Liver (tissue), 3 donors: ENCODE measurements at regions not wholly inside any gene's neighbourhood (a gene's known extent, or its start where the extent isn't known, plus 50 kb on each side); places are given as distances from the start of the nearest gene placed in this dataset.

ENCODE experiments used
- FOXA1 ChIP-seq: IDR thresholded peaks from 2 replicates; pipeline ENCODE4 v1.6.1; 2016; ENCODE audit warnings: antibody characterized with exemption
- HNF4A ChIP-seq, 2 donors: conservative IDR thresholded peaks; 2 replicates each; pipeline ENCODE4 v1.6.1; 2016; ENCODE audit warnings: antibody characterized with exemption in 2 of 2, mild to moderate bottlenecking in 2 of 2
- RAD21 ChIP-seq, 2 donors: IDR thresholded peaks; 2 replicates each; pipeline ENCODE4 v1.6.1; 2016; ENCODE audit warnings: antibody characterized with exemption in 2 of 2, mild to moderate bottlenecking in 2 of 2
- TF ChIP-seq, protein P1 (sequence below): fragments of 150-350 bp; IDR thresholded peaks from 2 replicates; pipeline ENCODE4 v1.5.1; 2017; ENCODE audit warnings: improper control_type of control experiment, low read depth, low read length; ENCODE audit not compliant: missing input control
- TF ChIP-seq, protein P2 (sequence below): IDR thresholded peaks from 2 replicates; pipeline ENCODE4 v1.6.1; 2016; ENCODE audit warnings: antibody characterized with exemption
- TF ChIP-seq, protein P3 (sequence below): IDR thresholded peaks from 2 replicates; pipeline ENCODE4 v1.6.1; 2016; ENCODE audit warnings: antibody characterized with exemption, mild to moderate bottlenecking
- TF ChIP-seq, protein P4 (sequence below): IDR thresholded peaks from 2 replicates; pipeline ENCODE4 v1.6.1; 2016; ENCODE audit warnings: antibody characterized with exemption
- donor health status: healthy.
- donor health status: healthy.

DNA sequence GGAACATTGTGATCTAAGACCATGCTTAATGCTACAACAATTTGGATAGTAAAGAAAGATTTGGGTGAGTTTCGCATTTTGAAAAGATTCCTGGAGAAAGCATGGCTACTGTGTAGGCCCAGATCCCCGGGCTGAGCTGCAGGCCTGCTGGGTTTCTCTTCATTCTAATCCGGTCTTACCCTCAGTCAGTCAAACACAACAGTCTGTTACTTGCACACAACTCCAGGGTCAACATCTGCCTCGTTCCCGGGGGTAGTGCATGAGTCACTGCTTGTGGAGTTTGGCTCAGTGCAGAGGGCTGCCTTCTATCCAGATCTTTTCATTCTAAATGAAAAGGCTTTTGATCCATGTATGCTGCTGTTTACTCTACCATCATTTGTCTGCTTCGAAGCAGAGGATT, 60.4 kb upstream of the SEL1L start:
- TF ChIP-seq, protein P1, sequence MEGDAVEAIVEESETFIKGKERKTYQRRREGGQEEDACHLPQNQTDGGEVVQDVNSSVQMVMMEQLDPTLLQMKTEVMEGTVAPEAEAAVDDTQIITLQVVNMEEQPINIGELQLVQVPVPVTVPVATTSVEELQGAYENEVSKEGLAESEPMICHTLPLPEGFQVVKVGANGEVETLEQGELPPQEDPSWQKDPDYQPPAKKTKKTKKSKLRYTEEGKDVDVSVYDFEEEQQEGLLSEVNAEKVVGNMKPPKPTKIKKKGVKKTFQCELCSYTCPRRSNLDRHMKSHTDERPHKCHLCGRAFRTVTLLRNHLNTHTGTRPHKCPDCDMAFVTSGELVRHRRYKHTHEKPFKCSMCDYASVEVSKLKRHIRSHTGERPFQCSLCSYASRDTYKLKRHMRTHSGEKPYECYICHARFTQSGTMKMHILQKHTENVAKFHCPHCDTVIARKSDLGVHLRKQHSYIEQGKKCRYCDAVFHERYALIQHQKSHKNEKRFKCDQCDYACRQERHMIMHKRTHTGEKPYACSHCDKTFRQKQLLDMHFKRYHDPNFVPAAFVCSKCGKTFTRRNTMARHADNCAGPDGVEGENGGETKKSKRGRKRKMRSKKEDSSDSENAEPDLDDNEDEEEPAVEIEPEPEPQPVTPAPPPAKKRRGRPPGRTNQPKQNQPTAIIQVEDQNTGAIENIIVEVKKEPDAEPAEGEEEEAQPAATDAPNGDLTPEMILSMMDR, result no peak
- TF ChIP-seq RAD21 (IDR thresholded peaks at IDR 0.05) (no peak), FOXA1 (no peak), HNF4A (conservative IDR thresholded peaks at IDR 0.05) (no peak)
- TF ChIP-seq, protein P2, sequence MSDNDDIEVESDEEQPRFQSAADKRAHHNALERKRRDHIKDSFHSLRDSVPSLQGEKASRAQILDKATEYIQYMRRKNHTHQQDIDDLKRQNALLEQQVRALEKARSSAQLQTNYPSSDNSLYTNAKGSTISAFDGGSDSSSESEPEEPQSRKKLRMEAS, result no peak
- TF ChIP-seq, protein P3, sequence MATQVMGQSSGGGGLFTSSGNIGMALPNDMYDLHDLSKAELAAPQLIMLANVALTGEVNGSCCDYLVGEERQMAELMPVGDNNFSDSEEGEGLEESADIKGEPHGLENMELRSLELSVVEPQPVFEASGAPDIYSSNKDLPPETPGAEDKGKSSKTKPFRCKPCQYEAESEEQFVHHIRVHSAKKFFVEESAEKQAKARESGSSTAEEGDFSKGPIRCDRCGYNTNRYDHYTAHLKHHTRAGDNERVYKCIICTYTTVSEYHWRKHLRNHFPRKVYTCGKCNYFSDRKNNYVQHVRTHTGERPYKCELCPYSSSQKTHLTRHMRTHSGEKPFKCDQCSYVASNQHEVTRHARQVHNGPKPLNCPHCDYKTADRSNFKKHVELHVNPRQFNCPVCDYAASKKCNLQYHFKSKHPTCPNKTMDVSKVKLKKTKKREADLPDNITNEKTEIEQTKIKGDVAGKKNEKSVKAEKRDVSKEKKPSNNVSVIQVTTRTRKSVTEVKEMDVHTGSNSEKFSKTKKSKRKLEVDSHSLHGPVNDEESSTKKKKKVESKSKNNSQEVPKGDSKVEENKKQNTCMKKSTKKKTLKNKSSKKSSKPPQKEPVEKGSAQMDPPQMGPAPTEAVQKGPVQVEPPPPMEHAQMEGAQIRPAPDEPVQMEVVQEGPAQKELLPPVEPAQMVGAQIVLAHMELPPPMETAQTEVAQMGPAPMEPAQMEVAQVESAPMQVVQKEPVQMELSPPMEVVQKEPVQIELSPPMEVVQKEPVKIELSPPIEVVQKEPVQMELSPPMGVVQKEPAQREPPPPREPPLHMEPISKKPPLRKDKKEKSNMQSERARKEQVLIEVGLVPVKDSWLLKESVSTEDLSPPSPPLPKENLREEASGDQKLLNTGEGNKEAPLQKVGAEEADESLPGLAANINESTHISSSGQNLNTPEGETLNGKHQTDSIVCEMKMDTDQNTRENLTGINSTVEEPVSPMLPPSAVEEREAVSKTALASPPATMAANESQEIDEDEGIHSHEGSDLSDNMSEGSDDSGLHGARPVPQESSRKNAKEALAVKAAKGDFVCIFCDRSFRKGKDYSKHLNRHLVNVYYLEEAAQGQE, result no peak
- TF ChIP-seq, protein P4, sequence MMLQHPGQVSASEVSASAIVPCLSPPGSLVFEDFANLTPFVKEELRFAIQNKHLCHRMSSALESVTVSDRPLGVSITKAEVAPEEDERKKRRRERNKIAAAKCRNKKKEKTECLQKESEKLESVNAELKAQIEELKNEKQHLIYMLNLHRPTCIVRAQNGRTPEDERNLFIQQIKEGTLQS, result no peak
